ENCODE measurements at regions not wholly inside any gene's neighbourhood (a gene's known extent, or its start where the extent isn't known, plus 50 kb on each side); places are given as distances from the start of the nearest gene placed in this dataset.

DNA sequence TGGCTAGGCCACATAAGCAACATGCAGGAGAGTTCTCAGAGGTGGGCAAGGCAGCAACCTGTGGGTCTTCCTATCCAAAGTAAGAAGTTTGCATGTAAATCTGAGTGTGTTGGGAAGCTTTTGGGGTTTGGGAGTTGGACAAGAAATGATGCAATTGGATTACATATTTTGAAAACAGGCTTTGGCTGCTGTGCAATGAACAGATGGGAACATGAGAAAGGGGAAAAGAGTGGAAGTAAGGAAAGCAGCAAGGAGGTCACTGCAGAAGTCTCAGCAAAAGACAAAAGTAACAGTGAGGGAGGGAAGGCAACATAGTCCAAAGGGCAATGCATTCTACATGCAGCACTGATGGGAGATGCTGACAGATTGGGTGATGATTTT is 61.1 kb upstream of the C10orf90 start:
- no peak overlapping the region for H4K91ac ChIP-seq (ENCODE audit: insufficient read depth, low read depth, low read length)
- DNase-seq (no peak), ATAC-seq (ENCODE audit: low read depth) (no peak)
- dilution Hi-C loops (cut with HindIII; ENCODE audit: low sequenced_read_pairs, unreplicated experiment): no loop called here
- H3K4me3 ChIP-seq (ENCODE audit: insufficient read depth, low read depth, low read length): no peak overlapping the region
- no peaks in the 10 kb centered on the region for H3K27me3 ChIP-seq (ENCODE audit: control insufficient read depth, insufficient read depth, low read length)
- no peak overlapping the region for H3K56ac ChIP-seq (ENCODE audit: extremely low read depth, insufficient read depth, low read length)
- H3K9ac ChIP-seq (ENCODE audit: low read depth, low read length): no peak overlapping the region
- H3K9me3 ChIP-seq (ENCODE audit: control insufficient read depth, insufficient read depth, low read length): no peaks in the 10 kb centered on the region
- no peak overlapping the region for H3K18ac ChIP-seq (ENCODE audit: low read depth, low read length)
- H2AFZ ChIP-seq (replicated peaks; ENCODE audit: low read length, poor library complexity): no peak overlapping the region
- no peak for TF ChIP-seq CHD1 (IDR thresholded peaks at IDR 0.05; ENCODE audit: low read depth, low read length)
- no peak overlapping the region for H3K4ac ChIP-seq (ENCODE audit: low read depth, low read length)
- POLR2A ChIA-PET (ENCODE audit: unreplicated experiment): no interaction called here
- in situ Hi-C loops (cut with MboI; ENCODE audit: low sequenced_read_pairs): loop anchor here (25.0 kb wide), 1 partner anchor 794 kb away; no protein-coding TSS in a partner anchor
- no peak overlapping the region for H2BK120ac ChIP-seq (ENCODE audit: low read depth, low read length)
- no peak overlapping the region for H2BK20ac ChIP-seq (ENCODE audit: low read depth, low read length)
- H4K8ac ChIP-seq (ENCODE audit: low read depth in 2 of 2, low read length in 2 of 2): no peak overlapping the region
- no peak overlapping the region for H2BK15ac ChIP-seq (ENCODE audit: low read depth, low read length)
- no peak overlapping the region for H2AK9ac ChIP-seq (replicated peaks; ENCODE audit: low read depth, low read length, poor library complexity)
- H3K23ac ChIP-seq (ENCODE audit: low read depth, low read length): no peak overlapping the region
- intact Hi-C loops (cut with micrococcal nuclease): no loop called here
- no peak overlapping the region for H3K4me2 ChIP-seq (ENCODE audit: low read depth, low read length)
- no peaks in the 10 kb centered on the region for H3K79me1 ChIP-seq (ENCODE audit: low read depth in 1 of 2, low read length in 2 of 2)
- H2AK5ac ChIP-seq (ENCODE audit: low read depth, low read length): no peak overlapping the region
- H3K4me1 ChIP-seq (ENCODE audit: control insufficient read depth, insufficient read depth, low read length): no peaks in the 10 kb centered on the region
- CTCF ChIA-PET: no interaction called here
- H4K20me1 ChIP-seq (ENCODE audit: insufficient read depth, low read length): no peaks in the 10 kb centered on the region
- H3K14ac ChIP-seq (replicated peaks; ENCODE audit: low read depth, low read length): no peak overlapping the region
- no TSS peak for BruUV-seq (replicated peaks)
- H3K36me3 ChIP-seq (ENCODE audit: control insufficient read depth, insufficient read depth, low read length): no peaks in the 10 kb centered on the region
- H3K9me1 ChIP-seq (ENCODE audit: insufficient read depth, low read length): no peaks in the 10 kb centered on the region
- no peak overlapping the region for H2BK5ac ChIP-seq (ENCODE audit: low read depth, low read length, poor library complexity, severe bottlenecking)
- H4K5ac ChIP-seq (ENCODE audit: low read depth, low read length): no peak overlapping the region
- H3K27ac ChIP-seq (ENCODE audit: insufficient read depth, low read length): no peak overlapping the region

Data from IMR-90 (cell line).